Right lobe of liver (tissue), 6 donors: ENCODE measurements at regions not wholly inside any gene's neighbourhood (a gene's known extent, or its start where the extent isn't known, plus 50 kb on each side); places are given as distances from the start of the nearest gene placed in this dataset.

Source experiments
- ATAC-seq, 4 donors: fragments of 200-7000 bp; cut with Tn5 transposase; one replicate each; pipeline ENCODE4 v1.9.1; 2020; ENCODE audit warnings: mild to moderate bottlenecking in 4 of 4, moderate library complexity in 4 of 4
- DNase-seq, 3 donors: peaks; one replicate each; pipeline ENCODE4 v3.0.0-alpha.2; 2020
- H3K27ac ChIP-seq, 3 donors: fragments of 200-600 bp; one replicate each; pipeline ENCODE4 v1.8.0; 2022
- H3K27me3 ChIP-seq, 2 donors: fragments of 200-600 bp; one replicate each; pipeline ENCODE4 v1.8.0; 2022
- H3K36me3 ChIP-seq, 4 donors: fragments of 200-600 bp; sonication (generic) in 1 of 4; one replicate each; pipeline versions ENCODE4 v1.5.1 to v1.8.0; 2017 to 2022; ENCODE audit warnings: control low read depth in 1 of 4
- H3K4me1 ChIP-seq, 4 donors: fragments of 200-600 bp; sonication (generic) in 1 of 4; one replicate each; pipeline versions ENCODE4 v1.5.1 to v1.8.0; 2017 to 2022; ENCODE audit warnings: control low read depth in 1 of 4
- H3K4me3 ChIP-seq, 3 donors: fragments of 200-600 bp; one replicate each; pipeline ENCODE4 v1.8.0; 2022
- H3K9me3 ChIP-seq, 4 donors: fragments of 200-600 bp; sonication (generic) in 1 of 4; one replicate each; pipeline versions ENCODE4 v1.5.1 to v1.8.0; 2017 to 2022; ENCODE audit warnings: control low read depth in 1 of 4
- CTCF ChIP-seq, 4 donors: fragments of 200-600 bp in 3 of 4; fragments of 450-650 bp in 1 of 4; IDR thresholded peaks; one replicate each; pipeline versions ENCODE4 v1.5.1 to v1.8.0; 2016 to 2022; ENCODE audit warnings: antibody characterized with exemption in 4 of 4, mild to moderate bottlenecking in 2 of 4
- POLR2A ChIP-seq: fragments of 450-650 bp; IDR thresholded peaks from one replicate; pipeline ENCODE4 v1.6.1; 2017; ENCODE audit warnings: antibody characterized with exemption, mild to moderate bottlenecking
- WGBS: methylation state at CpG from one replicate; pipeline ENCODE4 v1.1.6; 2018; ENCODE audit warnings: low coverage, low lambda C conversion rate; ENCODE audit not compliant: insufficient coverage; ENCODE audit errors: missing lambda C conversion rate; 5-methylcytosine and 5-hydroxymethylcytosine counted together
- intact Hi-C, 2 donors: fragments of 100-400 bp; cut with DNase I; formaldehyde crosslinking; loops; one replicate each; pipeline versions ENCODE4 v1.11.2 to v1.14.1; 2022
- donor health status: DM: no; HTN: yes; CAD: no.
- donor health status: DM: no; HTN: no; CAD: no.
- donor health status: DM: no; HTN: no; CAD: no.
- donor health status: DM: no; HTN: yes; CAD: no.
- donor health status: DM: no; HTN: yes; CAD: no.

DNA sequence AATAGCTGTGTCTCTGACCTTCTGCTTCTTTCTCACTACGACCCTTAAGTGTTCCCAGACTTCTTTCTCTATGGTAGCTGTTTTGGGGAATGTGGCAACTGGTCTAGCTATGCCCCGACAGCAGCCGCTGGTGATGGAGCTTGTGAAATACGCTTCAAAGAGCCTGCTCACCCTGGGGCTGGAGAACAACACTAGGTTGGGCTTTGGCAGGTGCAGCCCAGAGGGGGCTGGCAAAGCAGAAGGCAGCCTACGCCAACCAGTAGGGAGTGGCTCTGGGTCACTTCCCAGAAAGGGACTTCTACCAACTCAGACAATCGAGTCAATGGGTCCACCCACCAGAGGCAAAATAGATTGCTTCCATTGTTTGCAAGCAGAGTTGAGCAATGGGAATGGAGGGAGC is 262.8 kb downstream of the LMO4 start:
- no peak overlapping the region for H3K27ac ChIP-seq
- H3K36me3 ChIP-seq, result no peaks in the 10 kb centered on the region
- TF ChIP-seq CTCF (IDR thresholded peaks at IDR 0.05) (no peak), POLR2A (no peak)
- H3K9me3 ChIP-seq, result no peaks in the 10 kb centered on the region
- H3K4me3 ChIP-seq, result no peak overlapping the region
- intact Hi-C loops, result no loop called here
- H3K27me3 ChIP-seq, result no peaks in the 10 kb centered on the region
- 76% methylated on average over 6 of the region's 6 CpGs for WGBS
- no peaks in the 10 kb centered on the region for H3K4me1 ChIP-seq
- DNase-seq (no peak), ATAC-seq (no peak)

- Histone ChIP-seq H3K27me3 (no peaks in the 10 kb centered on the region), H3K27ac (no peak overlapping the region)
- intact Hi-C loops, result no loop called here
Measured at GRCh38 chr1:87592156-87592555, 263.5 kb downstream of the LMO4 start.

GRCh38 chr1:87594736-87595383 is 266.2 kb downstream of the LMO4 start:
- DNase-seq (no peak), ATAC-seq (no peak)
- no peaks in the 10 kb centered on the region for H3K36me3 ChIP-seq
- H3K27ac ChIP-seq, result no peak overlapping the region
- intact Hi-C loops, result no loop called here
- no peak for TF ChIP-seq POLR2A
- no peak for TF ChIP-seq CTCF (IDR thresholded peaks at IDR 0.05)
- no peaks in the 10 kb centered on the region for H3K9me3 ChIP-seq
- no peak overlapping the region for H3K4me3 ChIP-seq
- no peaks in the 10 kb centered on the region for H3K27me3 ChIP-seq
- 63% methylated on average over 8 of the region's 8 CpGs for WGBS
- H3K4me1 ChIP-seq, result no peaks in the 10 kb centered on the region

More at GRCh38 chr1:87592156-87592555, 263.5 kb downstream of the LMO4 start:
- 83% methylated on average over 2 of the region's 2 CpGs for WGBS
- TF ChIP-seq POLR2A (no peak), CTCF (IDR thresholded peaks at IDR 0.05) (no peak)
- DNase-seq, result no peak
- Histone ChIP-seq H3K9me3 (no peaks in the 10 kb centered on the region), H3K36me3 (no peaks in the 10 kb centered on the region), H3K4me1 (no peaks in the 10 kb centered on the region), H3K4me3 (no peak overlapping the region)
- no peak for ATAC-seq

DNA sequence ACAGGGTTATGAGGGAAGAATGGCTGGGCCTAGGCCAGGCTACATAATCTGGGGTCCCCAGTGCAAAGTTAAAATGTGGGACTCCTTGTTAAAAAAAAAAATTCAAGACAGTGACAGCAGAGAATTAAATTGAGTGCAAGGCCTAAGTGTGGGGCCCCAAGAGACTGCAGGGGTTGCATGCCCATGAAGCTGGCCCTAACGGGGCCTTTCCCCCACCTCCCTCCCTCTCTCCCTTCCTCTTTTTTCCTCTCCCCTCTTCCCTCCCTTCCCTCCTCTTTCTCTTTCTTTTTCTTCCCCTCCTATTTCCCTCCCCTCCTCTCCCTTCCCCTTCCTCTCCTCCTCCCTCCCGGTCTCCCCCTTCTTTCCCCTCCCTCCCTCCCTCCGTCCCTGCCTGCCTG is 266.7 kb downstream of the LMO4 start:
- no peaks in the 10 kb centered on the region for H3K27me3 ChIP-seq
- no peaks in the 10 kb centered on the region for H3K9me3 ChIP-seq
- H3K36me3 ChIP-seq, result no peaks in the 10 kb centered on the region
- ATAC-seq (no peak), DNase-seq (no peak)
- intact Hi-C loops, result no loop called here
- no peak overlapping the region for H3K27ac ChIP-seq
- H3K4me3 ChIP-seq, result no peak overlapping the region
- H3K4me1 ChIP-seq, result no peaks in the 10 kb centered on the region
- TF ChIP-seq POLR2A (no peak), CTCF (IDR thresholded peaks at IDR 0.05) (no peak)
- WGBS, result 38% methylated on average over 3 of the region's 3 CpGs

GRCh38 chr1:87598429-87598828 is 269.7 kb downstream of the LMO4 start:
- no peaks in the 10 kb centered on the region for H3K36me3 ChIP-seq
- H3K4me1 ChIP-seq, result no peaks in the 10 kb centered on the region
- no peaks in the 10 kb centered on the region for H3K9me3 ChIP-seq
- DNase-seq (no peak), ATAC-seq (no peak)
- H3K27me3 ChIP-seq, result no peaks in the 10 kb centered on the region
- TF ChIP-seq POLR2A, result no peak
- no peak for TF ChIP-seq CTCF (IDR thresholded peaks at IDR 0.05)
- no peak overlapping the region for H3K27ac ChIP-seq
- WGBS, result 69% methylated on average over 3 of the region's 3 CpGs
- intact Hi-C loops, result no loop called here
- no peak overlapping the region for H3K4me3 ChIP-seq
